Fibroblast of the aortic adventitia (primary cell): ENCODE measurements at regions not wholly inside any gene's neighbourhood (a gene's known extent, or its start where the extent isn't known, plus 50 kb on each side); places are given as distances from the start of the nearest gene placed in this dataset.
A peak's percentile ranks its signal among the peaks of the same experiment; 100 is the strongest.
"Not testable (repeated sequence)": the region's sequence is repeated elsewhere in the genome, so short reads cannot be mapped to it uniquely, and the experiment has no call there.

Source experiments
- DNase-seq: peaks from one replicate; pipeline ENCODE4 v3.0.0-alpha.2; 2010; ENCODE audit warnings: low read depth
- H3K4me3 ChIP-seq: 2 replicates; pipeline ENCODE4 v1.5.1; 2011; ENCODE audit warnings: low read depth, mild to moderate bottlenecking, control low read depth, low read length, moderate library complexity
- CTCF ChIP-seq: IDR thresholded peaks from 2 replicates; pipeline ENCODE4 v1.5.1; 2011; ENCODE audit warnings: mild to moderate bottlenecking, low read length, control low read depth, inconsistent platforms; ENCODE audit not compliant: insufficient read depth

- DNase-seq, result no peak
- H3K4me3 ChIP-seq, result no peak overlapping the region
- no peak for TF ChIP-seq CTCF
Observed at GRCh38 chr13:103883698-103884097, 817.5 kb upstream of the SLC10A2 start.

GRCh38 chr13:103883164-103883563, 816.9 kb upstream of the SLC10A2 start:
- peak overlapping the region; percentile 15 for H3K4me3 ChIP-seq
- TF ChIP-seq CTCF, result peak; percentile 38
- peak; percentile 64 for DNase-seq

GRCh38 chr13:103880146-103880545, 813.9 kb upstream of the SLC10A2 start:
- not testable (repeated sequence) for DNase-seq, H3K4me3 ChIP-seq

GRCh38 chr13:103878891-103879605, 812.8 kb upstream of the SLC10A2 start:
- no peak for DNase-seq
- no peak for TF ChIP-seq CTCF

GRCh38 chr13:103876571-103876970, 810.4 kb upstream of the SLC10A2 start:
- no peak overlapping the region for H3K4me3 ChIP-seq
- DNase-seq, result no peak
- TF ChIP-seq CTCF, result no peak

More at GRCh38 chr13:103878891-103879605, 812.8 kb upstream of the SLC10A2 start:
- H3K4me3 ChIP-seq, result no peak overlapping the region

- no peak for DNase-seq
- TF ChIP-seq CTCF, result no peak
- H3K4me3 ChIP-seq, result no peak overlapping the region
Observed at GRCh38 chr13:103873725-103874124, 807.5 kb upstream of the SLC10A2 start.

GRCh38 chr13:103866048-103866447, 799.8 kb upstream of the SLC10A2 start:
- no peak for TF ChIP-seq CTCF
- DNase-seq, result no peak
- H3K4me3 ChIP-seq, result no peak overlapping the region
